Endodermal cell (in vitro differentiated cells): ENCODE measurements at regions not wholly inside any gene's neighbourhood (a gene's known extent, or its start where the extent isn't known, plus 50 kb on each side); places are given as distances from the start of the nearest gene placed in this dataset.

ENCODE experiments used
- DNase-seq: peaks from one replicate; pipeline ENCODE4 v3.0.0-alpha.2; 2017
- H3K27ac ChIP-seq: 2 replicates; pipeline ENCODE4 v1.5.1; 2013; ENCODE audit warnings: mild to moderate bottlenecking, low read depth, low read length, moderate library complexity
- H3K27me3 ChIP-seq: 2 replicates; pipeline ENCODE4 v1.6.1; 2013; ENCODE audit warnings: mild to moderate bottlenecking, low read length, moderate library complexity; ENCODE audit not compliant: insufficient read depth, control insufficient read depth, poor library complexity, severe bottlenecking
- H3K36me3 ChIP-seq: 2 replicates; pipeline ENCODE4 v1.7.0; 2013; ENCODE audit warnings: mild to moderate bottlenecking, low read length, moderate library complexity; ENCODE audit not compliant: control insufficient read depth, insufficient read depth
- H3K4me1 ChIP-seq: one replicate; pipeline ENCODE4 v1.7.0; 2013; ENCODE audit warnings: low read length; ENCODE audit not compliant: control insufficient read depth, insufficient read depth
- H3K4me3 ChIP-seq: 2 replicates; pipeline ENCODE4 v1.5.1; 2013; ENCODE audit warnings: mild to moderate bottlenecking, low read length, moderate library complexity
- H3K9ac ChIP-seq: 2 replicates; pipeline ENCODE4 v1.6.1; 2013; ENCODE audit warnings: mild to moderate bottlenecking, low read length, moderate library complexity; ENCODE audit not compliant: poor library complexity, severe bottlenecking; ENCODE audit errors: extremely low read depth
- H3K9me3 ChIP-seq: 2 replicates; pipeline ENCODE4 v1.6.1; 2013; ENCODE audit warnings: mild to moderate bottlenecking, low read length, moderate library complexity; ENCODE audit not compliant: control insufficient read depth
- H3K27ac Mint-ChIP-seq: 2 replicates; pipeline ENCODE4 v1.8.0; 2020; ENCODE audit warnings: mixed read lengths
- H3K27me3 Mint-ChIP-seq: 2 replicates; pipeline ENCODE4 v1.8.0; 2021; ENCODE audit warnings: mild to moderate bottlenecking, mixed read lengths; ENCODE audit not compliant: insufficient read depth
- H3K36me3 Mint-ChIP-seq: 2 replicates; pipeline ENCODE4 v1.8.0; 2020; ENCODE audit warnings: low read depth, mixed read lengths
- H3K4me1 Mint-ChIP-seq: 2 replicates; pipeline ENCODE4 v1.8.0; 2020; ENCODE audit warnings: mixed read lengths
- H3K4me3 Mint-ChIP-seq: 2 replicates; pipeline ENCODE4 v1.8.0; 2020; ENCODE audit warnings: mild to moderate bottlenecking, moderate library complexity, mixed read lengths
- H3K9me3 Mint-ChIP-seq: 2 replicates; pipeline ENCODE4 v1.8.0; 2020; ENCODE audit warnings: mild to moderate bottlenecking, mixed read lengths
- WGBS, 2 experiments: methylation state at CpG; one replicate each; pipeline versions ENCODE4 v1.1.5 to v1.1.7; 2013; ENCODE audit warnings: missing lambda C conversion rate in 2 of 2, mixed read lengths in 1 of 2; ENCODE audit not compliant: insufficient coverage in 1 of 2, insufficient read length in 1 of 2; 5-methylcytosine and 5-hydroxymethylcytosine counted together
- TF ChIP-seq, protein P1 (sequence below): fragments of 200-600 bp; sonication (generic); conservative IDR thresholded peaks from 2 replicates; pipeline ENCODE4 v1.5.0; 2021; ENCODE audit warnings: antibody characterized with exemption, mild to moderate bottlenecking

DNA sequence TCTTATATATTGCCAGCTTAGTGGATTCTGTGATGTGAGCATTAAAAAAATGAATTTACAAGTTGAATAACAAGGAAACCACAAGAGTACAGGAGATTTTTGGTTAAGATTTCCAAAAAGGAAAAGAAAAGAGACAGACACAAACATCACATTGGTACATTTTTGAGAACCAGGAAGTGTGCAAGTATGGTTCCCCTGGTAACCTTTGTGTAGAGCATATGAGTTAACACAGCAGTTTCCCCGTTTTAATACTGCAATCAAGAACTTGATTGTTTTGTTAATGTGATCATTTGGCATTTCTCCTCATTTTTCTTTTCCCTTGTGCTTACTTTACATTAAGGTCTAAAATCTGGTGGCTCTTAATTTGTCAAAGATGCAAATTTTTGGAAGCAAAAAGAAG, 490.4 kb upstream of the ATP2B1 start:
- H3K27ac Mint-ChIP-seq = no peak overlapping the region
- Histone ChIP-seq H3K27ac (no peak overlapping the region), H3K4me1 (no peaks in the 10 kb centered on the region), H3K36me3 (no peaks in the 10 kb centered on the region), H3K9ac (no peak overlapping the region), H3K9me3 (no peaks in the 10 kb centered on the region), H3K27me3 (no peaks in the 10 kb centered on the region), H3K4me3 (no peak overlapping the region)
- H3K27me3 Mint-ChIP-seq = no peaks in the 10 kb centered on the region
- H3K4me3 Mint-ChIP-seq = no peak overlapping the region
- DNase-seq = no peak
- no peaks in the 10 kb centered on the region for H3K36me3 Mint-ChIP-seq
- 60% methylated on average over 1 of the region's 1 CpG; no CpG with 5 or more reads in 1 of the 2 experiments for WGBS, 2 experiments
- peaks cover 5% of the 10 kb centered on the region for H3K4me1 Mint-ChIP-seq
- TF ChIP-seq, protein P1, sequence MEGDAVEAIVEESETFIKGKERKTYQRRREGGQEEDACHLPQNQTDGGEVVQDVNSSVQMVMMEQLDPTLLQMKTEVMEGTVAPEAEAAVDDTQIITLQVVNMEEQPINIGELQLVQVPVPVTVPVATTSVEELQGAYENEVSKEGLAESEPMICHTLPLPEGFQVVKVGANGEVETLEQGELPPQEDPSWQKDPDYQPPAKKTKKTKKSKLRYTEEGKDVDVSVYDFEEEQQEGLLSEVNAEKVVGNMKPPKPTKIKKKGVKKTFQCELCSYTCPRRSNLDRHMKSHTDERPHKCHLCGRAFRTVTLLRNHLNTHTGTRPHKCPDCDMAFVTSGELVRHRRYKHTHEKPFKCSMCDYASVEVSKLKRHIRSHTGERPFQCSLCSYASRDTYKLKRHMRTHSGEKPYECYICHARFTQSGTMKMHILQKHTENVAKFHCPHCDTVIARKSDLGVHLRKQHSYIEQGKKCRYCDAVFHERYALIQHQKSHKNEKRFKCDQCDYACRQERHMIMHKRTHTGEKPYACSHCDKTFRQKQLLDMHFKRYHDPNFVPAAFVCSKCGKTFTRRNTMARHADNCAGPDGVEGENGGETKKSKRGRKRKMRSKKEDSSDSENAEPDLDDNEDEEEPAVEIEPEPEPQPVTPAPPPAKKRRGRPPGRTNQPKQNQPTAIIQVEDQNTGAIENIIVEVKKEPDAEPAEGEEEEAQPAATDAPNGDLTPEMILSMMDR = no peak
- no peaks in the 10 kb centered on the region for H3K9me3 Mint-ChIP-seq

DNA sequence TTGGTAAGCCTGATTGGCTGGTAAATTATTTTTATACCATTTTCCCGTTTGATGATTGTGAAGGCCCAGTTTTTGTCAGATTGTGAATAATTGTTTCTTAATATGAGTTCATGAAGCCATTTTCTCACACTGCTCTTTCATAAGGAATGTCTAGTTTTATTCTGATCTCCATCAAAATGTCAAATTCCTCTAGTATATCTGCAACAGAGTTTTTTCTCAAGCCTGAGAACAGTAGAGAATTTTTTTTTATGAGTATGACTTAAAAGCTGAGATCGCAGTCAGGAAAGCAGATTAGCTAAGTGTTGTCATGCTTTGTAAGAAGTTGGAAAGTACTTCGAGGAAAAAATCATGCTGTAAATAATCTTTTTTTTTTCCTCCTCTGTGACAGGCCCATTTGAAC, 484.9 kb upstream of the ATP2B1 start:
- Histone ChIP-seq H3K9ac (no peak overlapping the region), H3K27ac (no peak overlapping the region), H3K9me3 (no peaks in the 10 kb centered on the region), H3K4me1 (no peaks in the 10 kb centered on the region), H3K36me3 (no peaks in the 10 kb centered on the region), H3K27me3 (no peaks in the 10 kb centered on the region), H3K4me3 (no peak overlapping the region)
- Mint-ChIP-seq H3K27ac (no peak overlapping the region), H3K4me3 (no peak overlapping the region), H3K9me3 (no peaks in the 10 kb centered on the region), H3K36me3 (no peaks in the 10 kb centered on the region), H3K27me3 (no peaks in the 10 kb centered on the region), H3K4me1 (no peaks in the 10 kb centered on the region)
- DNase-seq = no peak
- WGBS, 2 experiments = 86% methylated on average over 3 of the region's 3 CpGs; no CpG with 5 or more reads in 1 of the 2 experiments
- TF ChIP-seq, protein P1 = no peak

DNA sequence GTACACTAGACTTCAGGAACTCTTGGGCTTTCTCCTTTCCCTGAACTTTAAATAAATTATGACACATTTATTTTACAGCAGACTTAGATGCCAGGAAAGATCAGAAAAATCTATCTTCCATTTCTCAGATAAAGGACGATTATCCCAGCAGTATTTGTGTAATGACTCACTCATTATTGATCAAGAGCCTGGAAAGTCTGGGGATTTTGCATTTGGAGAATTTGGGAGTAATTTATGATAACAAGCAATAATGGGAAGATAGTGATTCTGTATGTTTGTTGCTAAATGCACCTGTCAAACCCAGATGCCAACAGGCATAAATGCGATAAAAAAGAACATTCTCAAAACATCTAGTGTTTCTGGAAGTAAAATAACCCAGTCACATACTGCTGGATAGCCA, 480.2 kb upstream of the ATP2B1 start:
- Histone ChIP-seq H3K9me3 (peaks cover 6% of the 10 kb centered on the region), H3K27me3 (no peaks in the 10 kb centered on the region), H3K27ac (no peak overlapping the region), H3K36me3 (no peaks in the 10 kb centered on the region), H3K9ac (no peak overlapping the region), H3K4me3 (no peak overlapping the region), H3K4me1 (no peaks in the 10 kb centered on the region)
- TF ChIP-seq, protein P1 = no peak
- 89% methylated on average over 2 of the region's 2 CpGs; no CpG with 5 or more reads in 1 of the 2 experiments for WGBS, 2 experiments
- no peaks in the 10 kb centered on the region for H3K36me3 Mint-ChIP-seq
- H3K4me3 Mint-ChIP-seq = no peak overlapping the region
- no peaks in the 10 kb centered on the region for H3K27me3 Mint-ChIP-seq
- no peaks in the 10 kb centered on the region for H3K4me1 Mint-ChIP-seq
- H3K9me3 Mint-ChIP-seq = peaks cover 1% of the 10 kb centered on the region
- no peak for DNase-seq
- H3K27ac Mint-ChIP-seq = no peak overlapping the region
